ENCODE measurements at regions not wholly inside any gene's neighbourhood (a gene's known extent, or its start where the extent isn't known, plus 50 kb on each side); places are given as distances from the start of the nearest gene placed in this dataset.
A peak's percentile ranks its signal among the peaks of the same experiment; 100 is the strongest.

GRCh38 chr10:61600399-61600798, 62.3 kb upstream of the CABCOCO1 start:
- no peak overlapping the region for H3K4me3 ChIP-seq (ENCODE audit: control insufficient read depth, low read depth, low read length)
- TF ChIP-seq CTCF (IDR thresholded peaks at IDR 0.05; ENCODE audit: control insufficient read depth, insufficient read depth, low read depth, low read length, missing control alignments) = no peak
- DNase-seq (ENCODE audit: low read depth) = no peak

GRCh38 chr10:61594430-61594829, 68.3 kb upstream of the CABCOCO1 start:
- no peak overlapping the region for H3K4me3 ChIP-seq (ENCODE audit: control insufficient read depth, low read depth, low read length)
- no peak for DNase-seq (ENCODE audit: low read depth)
- no peak for TF ChIP-seq CTCF (IDR thresholded peaks at IDR 0.05; ENCODE audit: control insufficient read depth, insufficient read depth, low read depth, low read length, missing control alignments)

GRCh38 chr10:61592581-61592980, 70.1 kb upstream of the CABCOCO1 start:
- DNase-seq (ENCODE audit: low read depth) = no peak
- TF ChIP-seq CTCF (IDR thresholded peaks at IDR 0.05; ENCODE audit: control insufficient read depth, insufficient read depth, low read depth, low read length, missing control alignments) = peak; percentile 41
- H3K4me3 ChIP-seq (ENCODE audit: control insufficient read depth, low read depth, low read length) = no peak overlapping the region

- H3K4me3 ChIP-seq (ENCODE audit: control insufficient read depth, low read depth, low read length) = no peak overlapping the region
- no peak for DNase-seq (ENCODE audit: low read depth)
- TF ChIP-seq CTCF (IDR thresholded peaks at IDR 0.05; ENCODE audit: control insufficient read depth, insufficient read depth, low read depth, low read length, missing control alignments) = no peak
Measured at GRCh38 chr10:61589547-61590243, 73.0 kb upstream of the CABCOCO1 start.

GRCh38 chr10:61588770-61589211, 73.9 kb upstream of the CABCOCO1 start:
- H3K4me3 ChIP-seq (ENCODE audit: control insufficient read depth, low read depth, low read length) = no peak overlapping the region
- TF ChIP-seq CTCF (IDR thresholded peaks at IDR 0.05; ENCODE audit: control insufficient read depth, insufficient read depth, low read depth, low read length, missing control alignments) = no peak
- no peak for DNase-seq (ENCODE audit: low read depth)

GRCh38 chr10:61586829-61587228, 75.9 kb upstream of the CABCOCO1 start:
- no peak for DNase-seq (ENCODE audit: low read depth)
- no peak overlapping the region for H3K4me3 ChIP-seq (ENCODE audit: control insufficient read depth, low read depth, low read length)
- TF ChIP-seq CTCF (IDR thresholded peaks at IDR 0.05; ENCODE audit: control insufficient read depth, insufficient read depth, low read depth, low read length, missing control alignments) = no peak
